ENCODE measurements at regions not wholly inside any gene's neighbourhood (a gene's known extent, or its start where the extent isn't known, plus 50 kb on each side); places are given as distances from the start of the nearest gene placed in this dataset.

DNA sequence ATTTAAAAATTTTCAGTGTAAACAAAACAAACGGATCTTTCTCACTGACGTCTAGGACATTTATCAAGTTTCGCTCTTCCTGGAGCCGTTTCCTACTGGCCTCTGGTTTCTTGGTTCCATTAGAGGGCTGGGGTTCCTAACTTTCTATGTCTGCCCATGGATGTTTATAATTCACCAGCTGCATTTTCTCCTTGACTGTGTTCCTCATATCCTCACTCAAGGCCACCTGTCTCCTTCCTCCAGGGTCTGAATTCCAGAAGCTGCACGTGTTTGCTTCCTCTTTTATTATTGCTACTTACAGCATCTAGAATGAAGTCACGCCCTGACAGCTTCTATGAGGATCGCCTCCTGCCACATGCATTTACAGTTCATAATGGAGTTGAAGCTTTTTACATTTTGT lies 74.1 kb upstream of the BASP1 start (continued):
- TF ChIP-seq, protein P1, sequence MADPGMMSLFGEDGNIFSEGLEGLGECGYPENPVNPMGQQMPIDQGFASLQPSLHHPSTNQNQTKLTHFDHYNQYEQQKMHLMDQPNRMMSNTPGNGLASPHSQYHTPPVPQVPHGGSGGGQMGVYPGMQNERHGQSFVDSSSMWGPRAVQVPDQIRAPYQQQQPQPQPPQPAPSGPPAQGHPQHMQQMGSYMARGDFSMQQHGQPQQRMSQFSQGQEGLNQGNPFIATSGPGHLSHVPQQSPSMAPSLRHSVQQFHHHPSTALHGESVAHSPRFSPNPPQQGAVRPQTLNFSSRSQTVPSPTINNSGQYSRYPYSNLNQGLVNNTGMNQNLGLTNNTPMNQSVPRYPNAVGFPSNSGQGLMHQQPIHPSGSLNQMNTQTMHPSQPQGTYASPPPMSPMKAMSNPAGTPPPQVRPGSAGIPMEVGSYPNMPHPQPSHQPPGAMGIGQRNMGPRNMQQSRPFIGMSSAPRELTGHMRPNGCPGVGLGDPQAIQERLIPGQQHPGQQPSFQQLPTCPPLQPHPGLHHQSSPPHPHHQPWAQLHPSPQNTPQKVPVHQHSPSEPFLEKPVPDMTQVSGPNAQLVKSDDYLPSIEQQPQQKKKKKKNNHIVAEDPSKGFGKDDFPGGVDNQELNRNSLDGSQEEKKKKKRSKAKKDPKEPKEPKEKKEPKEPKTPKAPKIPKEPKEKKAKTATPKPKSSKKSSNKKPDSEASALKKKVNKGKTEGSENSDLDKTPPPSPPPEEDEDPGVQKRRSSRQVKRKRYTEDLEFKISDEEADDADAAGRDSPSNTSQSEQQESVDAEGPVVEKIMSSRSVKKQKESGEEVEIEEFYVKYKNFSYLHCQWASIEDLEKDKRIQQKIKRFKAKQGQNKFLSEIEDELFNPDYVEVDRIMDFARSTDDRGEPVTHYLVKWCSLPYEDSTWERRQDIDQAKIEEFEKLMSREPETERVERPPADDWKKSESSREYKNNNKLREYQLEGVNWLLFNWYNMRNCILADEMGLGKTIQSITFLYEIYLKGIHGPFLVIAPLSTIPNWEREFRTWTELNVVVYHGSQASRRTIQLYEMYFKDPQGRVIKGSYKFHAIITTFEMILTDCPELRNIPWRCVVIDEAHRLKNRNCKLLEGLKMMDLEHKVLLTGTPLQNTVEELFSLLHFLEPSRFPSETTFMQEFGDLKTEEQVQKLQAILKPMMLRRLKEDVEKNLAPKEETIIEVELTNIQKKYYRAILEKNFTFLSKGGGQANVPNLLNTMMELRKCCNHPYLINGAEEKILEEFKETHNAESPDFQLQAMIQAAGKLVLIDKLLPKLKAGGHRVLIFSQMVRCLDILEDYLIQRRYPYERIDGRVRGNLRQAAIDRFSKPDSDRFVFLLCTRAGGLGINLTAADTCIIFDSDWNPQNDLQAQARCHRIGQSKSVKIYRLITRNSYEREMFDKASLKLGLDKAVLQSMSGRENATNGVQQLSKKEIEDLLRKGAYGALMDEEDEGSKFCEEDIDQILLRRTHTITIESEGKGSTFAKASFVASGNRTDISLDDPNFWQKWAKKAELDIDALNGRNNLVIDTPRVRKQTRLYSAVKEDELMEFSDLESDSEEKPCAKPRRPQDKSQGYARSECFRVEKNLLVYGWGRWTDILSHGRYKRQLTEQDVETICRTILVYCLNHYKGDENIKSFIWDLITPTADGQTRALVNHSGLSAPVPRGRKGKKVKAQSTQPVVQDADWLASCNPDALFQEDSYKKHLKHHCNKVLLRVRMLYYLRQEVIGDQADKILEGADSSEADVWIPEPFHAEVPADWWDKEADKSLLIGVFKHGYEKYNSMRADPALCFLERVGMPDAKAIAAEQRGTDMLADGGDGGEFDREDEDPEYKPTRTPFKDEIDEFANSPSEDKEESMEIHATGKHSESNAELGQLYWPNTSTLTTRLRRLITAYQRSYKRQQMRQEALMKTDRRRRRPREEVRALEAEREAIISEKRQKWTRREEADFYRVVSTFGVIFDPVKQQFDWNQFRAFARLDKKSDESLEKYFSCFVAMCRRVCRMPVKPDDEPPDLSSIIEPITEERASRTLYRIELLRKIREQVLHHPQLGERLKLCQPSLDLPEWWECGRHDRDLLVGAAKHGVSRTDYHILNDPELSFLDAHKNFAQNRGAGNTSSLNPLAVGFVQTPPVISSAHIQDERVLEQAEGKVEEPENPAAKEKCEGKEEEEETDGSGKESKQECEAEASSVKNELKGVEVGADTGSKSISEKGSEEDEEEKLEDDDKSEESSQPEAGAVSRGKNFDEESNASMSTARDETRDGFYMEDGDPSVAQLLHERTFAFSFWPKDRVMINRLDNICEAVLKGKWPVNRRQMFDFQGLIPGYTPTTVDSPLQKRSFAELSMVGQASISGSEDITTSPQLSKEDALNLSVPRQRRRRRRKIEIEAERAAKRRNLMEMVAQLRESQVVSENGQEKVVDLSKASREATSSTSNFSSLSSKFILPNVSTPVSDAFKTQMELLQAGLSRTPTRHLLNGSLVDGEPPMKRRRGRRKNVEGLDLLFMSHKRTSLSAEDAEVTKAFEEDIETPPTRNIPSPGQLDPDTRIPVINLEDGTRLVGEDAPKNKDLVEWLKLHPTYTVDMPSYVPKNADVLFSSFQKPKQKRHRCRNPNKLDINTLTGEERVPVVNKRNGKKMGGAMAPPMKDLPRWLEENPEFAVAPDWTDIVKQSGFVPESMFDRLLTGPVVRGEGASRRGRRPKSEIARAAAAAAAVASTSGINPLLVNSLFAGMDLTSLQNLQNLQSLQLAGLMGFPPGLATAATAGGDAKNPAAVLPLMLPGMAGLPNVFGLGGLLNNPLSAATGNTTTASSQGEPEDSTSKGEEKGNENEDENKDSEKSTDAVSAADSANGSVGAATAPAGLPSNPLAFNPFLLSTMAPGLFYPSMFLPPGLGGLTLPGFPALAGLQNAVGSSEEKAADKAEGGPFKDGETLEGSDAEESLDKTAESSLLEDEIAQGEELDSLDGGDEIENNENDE (IDR thresholded peaks at IDR 0.05; ENCODE audit: insufficient replicate concordance, low read length), result no peak
- TF ChIP-seq CREB1 (IDR thresholded peaks at IDR 0.05) (no peak), YY1 (IDR thresholded peaks at IDR 0.05; ENCODE audit: low read depth, low read length) (no peak), SAP30 (IDR thresholded peaks at IDR 0.05; ENCODE audit: insufficient read depth, insufficient replicate concordance, low read length) (no peak), NRF1 (IDR thresholded peaks at IDR 0.05; ENCODE audit: low read depth, low read length) (no peak), RBBP5 (IDR thresholded peaks at IDR 0.05; ENCODE audit: borderline replicate concordance, low read depth, low read length) (no peak), FOSL1 (IDR thresholded peaks at IDR 0.05; ENCODE audit: insufficient read depth, low read depth, low read length) (no peak), GTF2F1 (IDR thresholded peaks at IDR 0.05; ENCODE audit: borderline replicate concordance, low read depth, low read length) (no peak), SUZ12 (IDR thresholded peaks at IDR 0.05; ENCODE audit: low read length) (no peak), KDM5A (IDR thresholded peaks at IDR 0.05; ENCODE audit: low read length) (no peak)

Data from H1 (cell line).